SU-DHL-6 (cell line): ENCODE measurements at regions not wholly inside any gene's neighbourhood (a gene's known extent, or its start where the extent isn't known, plus 50 kb on each side); places are given as distances from the start of the nearest gene placed in this dataset.

ENCODE experiments used
- H2AFZ ChIP-seq: fragments of 200-600 bp; sonication (generic); 2 replicates; pipeline ENCODE4 v1.6.1; 2014; ENCODE audit warnings: low read depth, mild to moderate bottlenecking, moderate library complexity, mixed read lengths, antibody characterized with exemption, low read length; ENCODE audit not compliant: severe bottlenecking
- H3F3A ChIP-seq: fragments of 200-600 bp; shearing (Covaris generic); 2 replicates; pipeline ENCODE4 v1.6.0; 2016; ENCODE audit warnings: antibody characterized with exemption, mild to moderate bottlenecking; ENCODE audit not compliant: insufficient read depth
- H3K27ac ChIP-seq: fragments of 200-600 bp; sonication (generic); 2 replicates; pipeline ENCODE4 v1.5.1; 2016; ENCODE audit warnings: low read depth, mild to moderate bottlenecking, low read length, moderate library complexity, mixed read lengths
- H3K27me3 ChIP-seq: fragments of 200-600 bp; sonication (generic), shearing (Covaris generic); 2 replicates; pipeline ENCODE4 v1.6.0; 2014; ENCODE audit warnings: mild to moderate bottlenecking, low read length
- H3K36me3 ChIP-seq: fragments of 200-600 bp; sonication (generic); 2 replicates; pipeline ENCODE4 v1.6.1; 2014; ENCODE audit warnings: mild to moderate bottlenecking, low read length, mixed read lengths
- H3K4me2 ChIP-seq: fragments of 300-600, 200-600 bp; shearing (Covaris generic), sonication (generic); 2 replicates; pipeline ENCODE4 v1.6.0; 2014; ENCODE audit warnings: low read length, low read depth, mild to moderate bottlenecking; ENCODE audit not compliant: poor library complexity, severe bottlenecking
- H3K4me3 ChIP-seq: fragments of 200-600 bp; sonication (generic); 2 replicates; pipeline ENCODE4 v1.5.1; 2014; ENCODE audit warnings: antibody characterized with exemption, low read length, mild to moderate bottlenecking, mixed read lengths; ENCODE audit not compliant: insufficient read depth, poor library complexity, severe bottlenecking
- H3K79me2 ChIP-seq: fragments of 200-600 bp; sonication (generic); 2 replicates; pipeline ENCODE4 v1.6.1; 2014; ENCODE audit warnings: mild to moderate bottlenecking, low read length, moderate library complexity; ENCODE audit not compliant: insufficient read depth
- H3K9ac ChIP-seq: fragments of 200-600 bp; sonication (generic); 2 replicates; pipeline ENCODE4 v1.7.0; 2014; ENCODE audit warnings: mild to moderate bottlenecking, low read length
- H3K9me2 ChIP-seq: fragments of 200-600 bp; sonication (generic); replicated peaks from 2 replicates; pipeline ENCODE4 v1.6.1; 2014; ENCODE audit warnings: low read length; ENCODE audit not compliant: insufficient read depth
- H3K9me3 ChIP-seq: fragments of 200-600 bp; sonication (generic); 2 replicates; pipeline ENCODE4 v1.6.1; 2014; ENCODE audit warnings: low read length, mixed read lengths; ENCODE audit not compliant: insufficient read depth
- H4K20me1 ChIP-seq: fragments of 200-600 bp; sonication (generic); 2 replicates; pipeline ENCODE4 v1.6.1; 2014; ENCODE audit warnings: low read depth, mild to moderate bottlenecking, antibody characterized with exemption, low read length, moderate library complexity, mixed read lengths
- EZH2phosphoT487 ChIP-seq: fragments of 200-600 bp; sonication (generic), shearing (Covaris generic); conservative IDR thresholded peaks from 2 replicates; pipeline ENCODE4 v1.6.1; 2018; ENCODE audit warnings: mild to moderate bottlenecking, antibody characterized with exemption, low read length, moderate library complexity, mixed read lengths
- TF ChIP-seq, protein P1 (sequence below): fragments of 200-600 bp; sonication (generic); IDR thresholded peaks from one replicate; pipeline ENCODE4 v1.5.1; 2017; ENCODE audit warnings: antibody characterized with exemption, mild to moderate bottlenecking, low read length, moderate library complexity; ENCODE audit not compliant: insufficient read depth, poor library complexity, severe bottlenecking

DNA sequence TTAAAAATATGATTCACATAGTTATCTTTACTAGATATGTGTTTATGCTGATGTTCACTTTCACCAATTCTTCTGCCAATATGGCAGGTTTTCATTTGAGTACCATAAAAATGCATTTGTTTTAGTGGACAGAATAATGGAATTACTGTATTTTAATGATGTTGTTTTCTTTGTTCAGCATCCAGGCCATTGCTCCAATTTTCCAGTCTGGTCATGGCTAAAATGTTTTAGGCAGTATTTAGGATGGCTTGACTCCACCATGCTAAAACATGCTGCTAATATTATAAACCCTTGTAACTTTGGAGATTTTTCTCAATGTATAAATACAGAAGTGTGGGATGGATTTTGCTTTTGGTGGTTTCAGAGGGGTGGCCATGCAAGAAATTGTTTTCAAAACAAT lies 273.0 kb upstream of the RPS23 start:
- H3K36me3 ChIP-seq, result no peaks in the 10 kb centered on the region
- no peaks in the 10 kb centered on the region for H3K9me3 ChIP-seq
- no peak for TF ChIP-seq EZH2phosphoT487
- TF ChIP-seq, protein P1, sequence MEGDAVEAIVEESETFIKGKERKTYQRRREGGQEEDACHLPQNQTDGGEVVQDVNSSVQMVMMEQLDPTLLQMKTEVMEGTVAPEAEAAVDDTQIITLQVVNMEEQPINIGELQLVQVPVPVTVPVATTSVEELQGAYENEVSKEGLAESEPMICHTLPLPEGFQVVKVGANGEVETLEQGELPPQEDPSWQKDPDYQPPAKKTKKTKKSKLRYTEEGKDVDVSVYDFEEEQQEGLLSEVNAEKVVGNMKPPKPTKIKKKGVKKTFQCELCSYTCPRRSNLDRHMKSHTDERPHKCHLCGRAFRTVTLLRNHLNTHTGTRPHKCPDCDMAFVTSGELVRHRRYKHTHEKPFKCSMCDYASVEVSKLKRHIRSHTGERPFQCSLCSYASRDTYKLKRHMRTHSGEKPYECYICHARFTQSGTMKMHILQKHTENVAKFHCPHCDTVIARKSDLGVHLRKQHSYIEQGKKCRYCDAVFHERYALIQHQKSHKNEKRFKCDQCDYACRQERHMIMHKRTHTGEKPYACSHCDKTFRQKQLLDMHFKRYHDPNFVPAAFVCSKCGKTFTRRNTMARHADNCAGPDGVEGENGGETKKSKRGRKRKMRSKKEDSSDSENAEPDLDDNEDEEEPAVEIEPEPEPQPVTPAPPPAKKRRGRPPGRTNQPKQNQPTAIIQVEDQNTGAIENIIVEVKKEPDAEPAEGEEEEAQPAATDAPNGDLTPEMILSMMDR, result no peak
- no peak overlapping the region for H3K4me2 ChIP-seq
- H3K9me2 ChIP-seq, result no peaks in the 10 kb centered on the region
- H3K79me2 ChIP-seq, result no peaks in the 10 kb centered on the region
- H3K27ac ChIP-seq, result no peak overlapping the region
- no peak overlapping the region for H3K9ac ChIP-seq
- H3K4me3 ChIP-seq, result no peak overlapping the region
- no peaks in the 10 kb centered on the region for H4K20me1 ChIP-seq
- no peaks in the 10 kb centered on the region for H3F3A ChIP-seq
- no peak overlapping the region for H2AFZ ChIP-seq
- H3K27me3 ChIP-seq, result no peaks in the 10 kb centered on the region

DNA sequence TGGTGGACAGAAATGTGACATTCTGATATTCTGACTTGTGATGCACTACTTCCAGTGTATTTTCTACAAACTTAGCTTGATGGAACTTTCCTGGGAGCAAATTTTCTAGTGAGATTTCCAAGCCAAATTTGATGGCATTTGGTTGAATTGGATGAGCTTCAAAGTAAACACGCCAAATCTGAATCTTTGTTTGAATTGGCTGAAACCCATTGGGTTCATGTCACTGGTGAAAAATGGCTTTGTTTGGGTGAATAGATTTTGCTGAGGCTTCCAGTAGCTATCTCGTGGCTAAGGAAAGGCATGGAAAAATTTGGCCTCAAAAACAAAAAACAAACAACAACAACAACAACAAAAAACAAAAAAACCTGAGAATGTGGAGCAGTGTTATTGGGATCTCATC lies 271.1 kb upstream of the RPS23 start:
- Histone ChIP-seq H3K27me3 (no peaks in the 10 kb centered on the region), H3K4me2 (no peak overlapping the region), H3F3A (no peaks in the 10 kb centered on the region), H3K9ac (no peak overlapping the region), H2AFZ (no peak overlapping the region), H3K79me2 (no peaks in the 10 kb centered on the region), H4K20me1 (no peaks in the 10 kb centered on the region), H3K9me2 (no peaks in the 10 kb centered on the region), H3K36me3 (no peaks in the 10 kb centered on the region), H3K27ac (no peak overlapping the region), H3K9me3 (no peaks in the 10 kb centered on the region), H3K4me3 (no peak overlapping the region)
- TF ChIP-seq, protein P1, result no peak
- no peak for TF ChIP-seq EZH2phosphoT487

DNA sequence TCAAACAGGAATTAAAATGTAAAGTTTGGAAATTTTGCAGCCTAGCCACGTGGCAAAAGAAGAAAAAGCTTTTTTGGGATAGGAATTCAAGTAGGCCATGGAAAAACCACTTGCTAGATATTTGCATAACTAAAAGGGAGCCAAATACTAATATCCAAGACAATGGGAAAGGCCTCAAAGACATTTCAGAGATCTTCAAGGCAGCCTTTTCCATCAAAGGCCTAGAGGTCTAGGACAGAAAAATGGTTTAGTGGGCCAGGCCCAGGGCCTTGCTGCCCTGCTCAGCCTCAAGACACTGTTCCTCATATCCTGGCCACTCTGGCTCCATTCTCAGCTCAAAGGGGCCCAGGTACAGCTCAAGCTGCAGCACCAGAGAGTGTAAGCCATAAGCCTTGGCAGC lies 265.9 kb upstream of the RPS23 start:
- Histone ChIP-seq H3K4me3 (no peak overlapping the region), H3K9me3 (no peaks in the 10 kb centered on the region), H3K9ac (no peak overlapping the region), H2AFZ (no peak overlapping the region), H3K27me3 (no peaks in the 10 kb centered on the region), H3K4me2 (no peak overlapping the region), H3K36me3 (no peaks in the 10 kb centered on the region), H4K20me1 (no peaks in the 10 kb centered on the region), H3F3A (no peaks in the 10 kb centered on the region), H3K27ac (no peak overlapping the region), H3K9me2 (no peaks in the 10 kb centered on the region), H3K79me2 (no peaks in the 10 kb centered on the region)
- TF ChIP-seq EZH2phosphoT487, result no peak
- TF ChIP-seq, protein P1, result no peak

DNA sequence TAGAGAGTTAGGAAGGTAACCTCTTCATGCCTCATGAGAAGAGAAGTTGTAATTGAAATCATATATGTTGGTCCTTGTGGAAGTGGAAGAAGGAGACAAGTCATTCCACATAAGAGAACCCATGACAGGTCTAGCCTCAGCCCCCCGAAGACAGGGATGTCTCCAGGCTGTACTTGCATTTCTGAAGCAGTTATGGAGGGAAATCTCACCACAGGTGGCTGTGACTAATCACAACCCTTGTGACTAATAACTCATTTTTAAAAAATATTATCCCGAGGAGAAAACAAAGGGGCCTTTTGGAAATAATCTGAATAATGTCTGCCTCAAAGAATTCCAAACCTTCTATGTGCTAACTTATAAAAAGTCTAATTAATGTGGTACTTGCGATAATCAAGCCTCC lies 262.1 kb upstream of the RPS23 start:
- no peak overlapping the region for H3K9ac ChIP-seq
- no peak overlapping the region for H2AFZ ChIP-seq
- no peak overlapping the region for H3K27ac ChIP-seq
- no peak overlapping the region for H3K4me3 ChIP-seq
- no peaks in the 10 kb centered on the region for H3F3A ChIP-seq
- H3K9me2 ChIP-seq, result no peaks in the 10 kb centered on the region
- H3K36me3 ChIP-seq, result no peaks in the 10 kb centered on the region
- no peaks in the 10 kb centered on the region for H3K27me3 ChIP-seq
- no peaks in the 10 kb centered on the region for H3K9me3 ChIP-seq
- TF ChIP-seq EZH2phosphoT487, result no peak
- TF ChIP-seq, protein P1, result no peak
- no peak overlapping the region for H3K4me2 ChIP-seq
- H4K20me1 ChIP-seq, result no peaks in the 10 kb centered on the region
- no peaks in the 10 kb centered on the region for H3K79me2 ChIP-seq
